RPMI7951 (cell line): ENCODE measurements at regions not wholly inside any gene's neighbourhood (a gene's known extent, or its start where the extent isn't known, plus 50 kb on each side); places are given as distances from the start of the nearest gene placed in this dataset.

Experiments used
- DNase-seq: peaks from one replicate; pipeline ENCODE4 v3.0.0-alpha.2; 2012; ENCODE audit warnings: low read depth

GRCh38 chr4:155094201-155094820, 114.1 kb upstream of the NPY2R start:
- DNase-seq, result no peak

- DNase-seq, result no peak
Observed at GRCh38 chr4:155099231-155099630, 109.2 kb upstream of the NPY2R start.

- no peak for DNase-seq
Observed at GRCh38 chr4:155106629-155107028, 101.8 kb upstream of the NPY2R start.

GRCh38 chr4:155107059-155107458, 101.4 kb upstream of the NPY2R start:
- no peak for DNase-seq

- DNase-seq, result no peak
Observed at GRCh38 chr4:155114790-155115189, 93.6 kb upstream of the NPY2R start.

GRCh38 chr4:155119006-155119405, 89.4 kb upstream of the NPY2R start:
- no peak for DNase-seq

GRCh38 chr4:155120536-155120935, 87.9 kb upstream of the NPY2R start:
- no peak for DNase-seq

GRCh38 chr4:155122382-155122781, 86.1 kb upstream of the NPY2R start:
- no peak for DNase-seq

- no peak for DNase-seq
Observed at GRCh38 chr4:155134136-155134535, 74.3 kb upstream of the NPY2R start.

GRCh38 chr4:155140889-155141288, 67.5 kb upstream of the NPY2R start:
- DNase-seq, result no peak

GRCh38 chr4:155143512-155143911, 64.9 kb upstream of the NPY2R start:
- no peak for DNase-seq
